NCI-H1105 (cell line): ENCODE measurements at regions not wholly inside any gene's neighbourhood (a gene's known extent, or its start where the extent isn't known, plus 50 kb on each side); places are given as distances from the start of the nearest gene placed in this dataset.

Source experiments
- DNase-seq: peaks from one replicate; lab custom pipeline; 2025; lab: John Stamatoyannopoulos, UW

DNA sequence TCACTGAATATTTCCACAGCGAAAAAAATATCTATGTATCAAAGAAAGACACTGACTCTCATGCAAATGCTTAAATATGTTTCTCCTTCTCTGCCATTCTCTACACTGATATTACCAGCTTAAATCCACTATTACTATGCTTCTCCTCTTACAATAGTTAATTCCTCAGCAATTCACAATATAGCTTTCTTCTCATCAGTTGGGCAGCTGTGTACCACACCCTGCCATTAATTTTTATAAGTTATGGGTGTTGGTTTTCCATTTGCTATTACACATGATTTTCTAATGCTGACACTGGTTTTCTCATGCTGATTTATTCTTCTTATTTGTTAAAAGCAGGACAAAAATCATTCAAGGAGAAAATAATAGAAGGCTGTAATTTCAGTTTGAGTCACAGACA is 251.8 kb downstream of the TBX15 start:
- no peak for DNase-seq

DNA sequence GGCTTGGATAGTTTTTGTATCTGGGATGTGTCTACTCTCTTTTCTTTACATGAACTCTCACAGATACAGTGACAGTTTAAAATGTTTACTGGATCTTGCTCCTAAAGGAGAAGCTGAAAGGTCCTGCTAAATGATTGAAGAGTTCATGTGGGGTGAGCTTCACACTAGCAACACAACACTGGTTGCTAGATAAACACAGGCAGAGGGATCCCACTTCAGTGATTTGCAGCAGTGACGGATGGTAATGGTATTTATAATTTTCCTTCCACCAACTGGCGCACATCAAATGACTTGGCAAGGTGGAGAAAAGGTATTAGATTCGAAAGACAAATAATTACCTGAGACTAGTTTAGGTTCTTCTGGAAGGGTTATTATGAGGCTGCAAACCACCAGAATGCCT is 270.2 kb downstream of the TBX15 start:
- DNase-seq, result no peak

DNA sequence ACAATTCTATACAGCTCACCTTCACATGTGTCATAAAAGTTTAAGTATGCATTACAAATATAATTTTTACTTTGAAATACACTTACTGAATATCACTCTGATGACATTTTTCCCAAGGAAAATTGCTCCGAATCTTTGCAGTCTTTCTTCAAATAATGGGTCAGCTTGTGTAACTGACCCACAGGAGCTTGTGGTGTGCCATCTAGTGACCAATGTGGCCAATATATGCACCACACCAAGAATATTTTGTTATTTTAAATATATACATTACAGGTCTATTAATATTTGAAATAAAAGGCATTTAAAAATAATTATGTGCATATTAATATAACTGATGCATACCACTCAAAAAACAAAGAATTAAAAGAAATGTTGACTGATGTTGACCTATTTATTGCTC is 271.4 kb downstream of the TBX15 start:
- no peak for DNase-seq

DNA sequence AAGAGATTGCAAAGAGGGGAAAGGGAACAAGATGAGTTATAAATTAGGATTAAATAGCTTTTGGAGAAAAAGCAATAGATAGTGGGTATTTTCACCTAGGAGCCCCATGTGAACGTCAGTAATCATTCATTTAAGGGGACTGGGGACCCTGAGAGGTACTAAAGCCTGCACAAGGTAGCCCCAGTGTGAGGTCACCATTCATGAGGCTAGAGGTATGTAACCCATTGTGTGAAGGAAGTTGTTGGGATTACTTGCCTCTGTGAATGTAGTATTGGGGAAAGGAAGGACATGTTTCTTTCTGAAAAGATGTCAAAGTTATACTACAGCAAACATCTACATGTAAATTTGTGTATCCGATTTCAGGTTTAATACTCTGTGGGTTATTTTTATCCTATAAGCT is 276.8 kb downstream of the TBX15 start:
- DNase-seq, result no peak

DNA sequence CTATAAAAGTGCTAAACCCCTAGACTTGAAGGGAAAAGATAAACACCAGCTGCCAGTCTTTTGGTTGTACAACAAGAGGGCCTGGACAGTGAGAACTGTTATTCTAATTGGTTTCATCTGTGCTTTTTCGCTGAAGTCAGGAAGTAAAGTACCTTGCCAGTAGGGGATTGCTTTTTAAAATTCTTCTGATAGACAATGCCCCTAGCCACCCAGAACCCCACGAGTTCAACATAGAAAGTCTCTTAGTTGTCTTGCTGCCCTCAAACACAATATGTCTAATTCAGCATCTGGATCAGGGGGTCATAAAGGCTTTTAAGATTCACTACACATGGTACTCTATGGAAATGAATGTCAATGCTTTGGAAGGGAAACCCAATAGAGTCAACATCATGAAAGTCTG is 289.2 kb downstream of the TBX15 start:
- no peak for DNase-seq

DNA sequence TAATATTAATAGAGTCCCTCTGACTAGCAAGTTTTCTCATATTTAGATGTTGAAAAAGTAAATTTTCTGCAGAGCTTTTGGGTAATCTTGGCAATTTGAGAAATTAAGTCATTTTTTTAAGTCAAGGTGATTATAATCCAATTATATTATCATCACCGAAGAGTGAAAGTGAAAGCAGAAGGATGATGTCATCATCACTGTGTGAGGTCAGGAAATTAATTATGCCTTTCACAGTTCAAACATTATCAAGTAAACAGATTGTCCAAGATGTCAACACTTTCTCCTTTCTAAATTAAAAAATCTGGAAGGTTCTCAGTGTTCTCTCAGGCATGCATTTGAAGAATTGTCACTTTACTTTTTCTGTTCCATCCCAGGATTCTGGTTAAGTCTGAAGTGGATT is 296.0 kb downstream of the TBX15 start:
- no peak for DNase-seq

DNA sequence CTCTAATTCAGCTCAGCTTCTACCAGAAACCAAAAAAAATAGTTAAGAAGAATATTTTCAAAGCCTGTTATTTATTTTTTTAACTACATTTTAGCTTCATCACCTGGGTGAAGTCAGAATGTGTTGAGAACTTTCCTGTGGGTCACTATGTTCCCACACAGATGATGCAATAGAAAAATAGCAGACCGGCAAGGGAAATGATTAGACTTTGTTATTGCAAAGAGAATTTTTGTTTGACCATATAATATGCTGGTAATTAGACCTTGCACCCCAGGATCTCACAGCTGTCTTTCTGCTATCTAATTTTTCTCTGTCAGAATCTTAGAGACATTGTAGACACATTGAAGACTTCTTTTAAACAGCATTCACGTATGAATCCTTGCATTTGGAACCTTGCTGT is 299.3 kb downstream of the TBX15 start:
- no peak for DNase-seq

DNA sequence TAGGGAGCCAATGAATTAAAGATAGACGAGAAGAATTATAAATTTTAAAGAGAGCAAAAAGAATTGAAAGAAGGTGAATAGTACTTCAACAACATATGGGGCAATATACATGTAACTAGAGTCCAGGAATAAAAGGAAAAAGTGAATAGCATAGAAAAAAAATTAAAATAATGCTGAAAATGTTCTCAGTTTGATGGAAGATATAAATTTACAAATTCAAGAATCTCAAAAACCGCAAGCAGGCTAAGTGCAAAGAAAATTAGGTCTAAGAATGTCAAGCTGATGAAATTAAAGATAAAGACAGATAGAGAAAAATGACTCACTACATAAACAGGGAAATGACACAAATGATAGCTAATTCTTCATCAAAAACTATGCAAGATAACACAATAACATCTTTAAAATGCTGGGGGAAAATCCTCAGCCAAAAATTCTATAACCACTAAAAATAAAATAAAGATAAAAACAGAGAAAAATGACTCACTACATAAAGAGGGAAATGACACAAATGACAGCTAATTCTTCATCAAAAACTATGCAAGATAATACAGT is 326.3 kb downstream of the TBX15 start:
- no peak for DNase-seq

DNA sequence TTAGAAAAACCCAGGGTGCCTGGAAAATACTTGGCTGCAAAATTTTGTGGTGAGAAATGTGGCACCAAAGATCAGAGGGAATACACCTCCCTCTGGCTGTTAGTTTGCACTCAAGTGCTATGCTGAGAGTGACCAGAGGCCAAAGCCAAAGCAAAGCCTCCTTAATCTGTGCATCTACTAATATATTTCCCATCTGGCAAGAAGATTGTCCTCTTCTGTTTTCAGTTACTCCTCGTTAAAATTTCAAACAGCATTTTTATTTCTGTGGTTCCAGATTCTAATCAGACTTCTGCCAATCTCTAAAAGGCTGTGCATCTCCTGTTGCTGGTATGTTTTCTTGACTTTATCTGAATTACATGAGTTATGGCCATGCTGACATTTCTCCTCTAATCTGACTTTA is 327.4 kb downstream of the TBX15 start:
- no peak for DNase-seq

DNA sequence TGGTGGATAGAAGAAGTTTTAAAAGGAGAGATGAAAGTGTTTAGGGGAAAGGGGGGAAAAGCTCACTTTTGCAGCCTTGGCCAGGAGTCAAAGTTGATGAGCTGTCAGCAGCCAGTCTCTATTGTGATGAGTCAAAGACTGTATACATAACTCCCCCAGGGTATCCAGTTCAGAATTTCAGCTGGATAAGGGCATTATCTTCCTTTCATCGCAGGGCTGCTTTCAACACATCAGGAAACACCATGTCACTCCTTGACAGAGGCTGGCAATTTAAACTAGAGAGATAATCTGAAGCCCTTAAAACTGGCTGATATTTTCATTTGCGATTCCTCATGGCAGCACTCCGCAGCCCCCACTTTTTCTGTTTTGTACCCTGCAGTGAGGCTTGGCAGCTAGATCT is 328.5 kb downstream of the TBX15 start:
- no peak for DNase-seq

DNA sequence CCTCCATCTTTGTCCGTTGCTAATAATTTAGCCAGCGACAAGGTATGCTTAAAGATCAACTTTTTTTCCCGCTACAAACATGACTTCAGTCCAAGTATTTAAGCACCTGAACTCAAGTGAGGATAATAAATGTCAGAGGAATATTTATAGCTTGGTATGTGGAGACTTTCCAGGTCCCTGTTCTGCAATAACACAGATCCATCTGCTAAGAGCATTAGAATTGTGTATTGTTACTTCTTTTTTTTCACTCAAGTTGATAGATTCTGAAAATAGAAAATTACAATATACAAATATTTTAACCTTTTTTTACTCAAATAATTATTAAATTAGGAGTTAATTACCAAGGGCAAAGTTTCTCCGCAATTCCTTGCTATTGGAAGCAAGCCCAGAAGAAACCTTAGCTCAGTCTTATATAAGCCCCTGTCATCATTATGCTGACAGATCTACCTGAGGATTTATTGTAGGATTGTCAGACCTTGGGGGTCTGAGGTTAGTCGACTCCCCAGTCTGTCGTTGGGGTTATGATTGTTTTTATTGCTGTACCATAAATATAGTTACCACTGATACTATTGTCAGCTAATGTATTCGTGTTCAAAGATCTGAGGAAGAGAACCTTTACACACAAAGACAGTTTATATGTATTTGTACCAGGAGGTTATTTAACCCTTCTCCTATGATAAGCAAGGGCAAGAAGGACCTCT is 337.9 kb downstream of the TBX15 start:
- no peak for DNase-seq

DNA sequence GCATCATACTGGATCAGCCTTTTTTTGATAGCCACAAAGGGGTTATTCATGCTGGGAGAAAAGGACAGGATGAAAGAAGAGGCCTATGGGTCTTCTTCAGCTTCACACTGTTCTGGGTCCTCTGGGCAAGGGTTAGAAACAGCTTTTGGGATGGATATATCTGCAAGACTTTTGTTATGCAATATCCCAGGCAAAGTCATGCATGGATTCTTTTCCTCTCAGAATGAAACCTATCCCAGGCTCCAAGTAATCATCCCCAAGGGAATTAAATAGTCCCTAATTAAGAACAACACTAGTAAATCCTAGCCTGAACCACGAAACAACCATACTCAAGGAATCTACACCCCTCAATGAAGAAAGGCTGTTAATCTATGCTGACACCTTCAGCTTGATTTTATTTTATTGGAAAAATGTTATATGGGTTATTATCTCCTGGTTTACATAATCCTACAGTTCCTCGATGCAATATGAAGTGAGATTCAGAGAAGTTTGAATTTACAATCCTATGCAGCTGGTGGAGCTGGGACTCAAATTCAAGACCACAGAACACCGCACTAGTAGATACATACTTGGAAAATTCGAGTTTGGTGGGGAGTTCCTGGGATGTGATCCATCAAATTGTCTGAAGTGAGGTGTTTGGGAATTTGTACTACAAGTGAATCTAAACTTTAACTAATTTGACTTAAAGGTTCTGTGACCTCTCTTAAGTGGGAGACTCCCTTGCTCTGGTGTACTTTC is 338.6 kb downstream of the TBX15 start:
- no peak for DNase-seq

DNA sequence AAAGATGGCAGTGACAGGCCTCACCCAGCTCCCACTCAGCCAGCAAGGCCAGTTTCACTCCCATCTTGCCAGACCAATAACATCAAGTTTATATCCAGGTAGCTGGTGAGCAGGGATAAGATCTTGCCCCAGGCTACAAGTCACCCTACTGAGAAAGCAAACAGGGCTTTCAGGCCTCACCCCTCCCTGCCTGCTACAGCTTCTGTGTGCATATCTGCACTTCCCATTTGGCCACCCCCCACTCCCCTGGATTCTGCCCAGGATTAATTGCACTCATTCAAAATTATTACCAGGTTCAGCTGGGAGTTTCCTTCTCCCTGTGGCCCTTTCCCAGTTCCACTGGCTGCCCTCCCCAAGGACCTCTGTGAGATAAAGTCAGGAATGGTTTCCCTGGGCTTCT is 352.1 kb downstream of the TBX15 start:
- no peak for DNase-seq

DNA sequence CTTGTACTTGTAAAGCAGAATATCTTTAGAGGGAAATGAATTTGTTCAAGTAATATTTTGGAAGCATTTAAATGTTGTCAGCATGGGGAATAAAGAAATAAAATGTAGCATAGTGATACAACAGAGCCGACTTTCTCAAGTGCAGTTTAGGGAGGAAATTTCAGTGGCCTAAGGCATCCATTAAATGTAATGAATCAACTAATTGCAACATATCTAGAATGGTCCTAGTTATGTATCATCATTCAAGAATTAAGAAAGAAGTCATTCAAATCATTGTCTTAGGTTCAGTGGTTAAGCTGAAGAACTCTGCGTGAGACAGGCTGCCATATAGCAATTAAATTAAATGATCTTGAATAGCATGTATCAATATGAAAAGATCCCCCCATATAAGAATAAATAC is 360.7 kb downstream of the TBX15 start:
- DNase-seq, result no peak

DNA sequence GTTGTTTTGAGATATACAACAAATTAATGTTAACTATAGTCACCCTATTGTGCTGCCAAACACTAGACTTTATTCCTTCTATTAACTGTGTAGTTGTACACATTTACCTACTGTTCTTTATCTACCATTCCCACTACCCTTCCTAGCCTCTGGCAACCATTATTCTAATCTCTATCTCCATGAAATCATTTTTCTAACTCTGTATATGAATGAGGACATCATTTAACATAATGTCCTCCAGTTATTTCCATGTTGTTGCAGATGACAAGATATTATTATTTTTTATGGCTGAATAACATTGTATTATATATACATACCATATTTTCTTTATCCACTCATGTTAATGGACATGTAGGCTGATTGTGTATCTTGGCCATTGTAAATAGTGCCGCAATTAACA is 366.3 kb downstream of the TBX15 start:
- no peak for DNase-seq

DNA sequence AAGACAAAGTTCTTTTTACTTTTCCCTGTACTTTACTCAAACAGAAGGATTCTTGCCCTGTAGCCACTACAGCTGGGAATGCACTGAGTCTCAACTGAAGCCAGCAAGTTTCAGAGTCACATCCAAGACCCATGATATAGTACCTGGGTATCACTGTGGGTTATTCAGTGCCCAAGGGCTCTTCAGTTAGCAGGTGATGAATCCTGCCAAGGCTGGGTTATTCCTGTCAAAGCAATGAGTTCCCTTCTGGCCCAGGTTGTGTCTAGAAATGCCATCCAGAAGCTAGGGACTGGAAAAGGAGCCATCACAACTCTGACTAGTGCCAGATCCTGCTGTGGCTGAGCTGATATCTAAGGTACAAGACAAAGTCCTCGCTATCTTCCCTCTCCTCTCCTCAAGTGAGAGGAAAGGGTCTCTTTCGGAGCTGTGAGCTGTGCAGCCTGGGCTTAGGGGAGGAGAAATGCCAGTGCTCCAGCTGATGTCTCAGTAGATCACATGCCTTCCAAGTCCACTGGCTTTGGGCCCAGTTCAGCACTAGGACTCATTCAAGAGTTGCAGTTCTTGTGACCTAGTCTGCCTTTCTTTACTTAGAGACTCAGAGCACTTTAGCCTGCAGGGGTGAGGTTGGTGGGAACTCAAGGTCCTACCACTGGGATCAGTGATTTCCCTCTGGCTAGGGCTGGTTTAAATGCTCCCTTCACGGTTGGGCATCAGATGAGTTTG is 369.4 kb downstream of the TBX15 start:
- no peak for DNase-seq

DNA sequence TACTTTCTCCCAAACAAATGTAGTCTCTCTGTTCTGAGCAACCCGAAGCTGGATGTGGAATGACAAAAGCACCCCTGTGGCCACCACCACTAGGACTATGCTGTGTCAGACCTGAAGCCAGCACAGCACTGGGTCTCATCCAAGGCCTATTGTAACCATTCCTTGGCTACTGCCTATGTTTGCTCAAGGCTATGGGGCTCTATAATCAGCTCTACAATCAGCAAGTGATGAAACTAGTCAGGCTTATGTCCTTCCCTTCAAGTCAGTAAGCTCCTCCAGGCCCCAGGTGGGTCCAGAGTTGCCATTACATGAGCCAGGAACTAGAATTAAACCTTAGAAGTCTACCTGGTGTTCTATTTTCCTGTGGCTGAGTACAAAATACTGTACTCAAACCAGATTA is 370.2 kb downstream of the TBX15 start:
- no peak for DNase-seq

DNA sequence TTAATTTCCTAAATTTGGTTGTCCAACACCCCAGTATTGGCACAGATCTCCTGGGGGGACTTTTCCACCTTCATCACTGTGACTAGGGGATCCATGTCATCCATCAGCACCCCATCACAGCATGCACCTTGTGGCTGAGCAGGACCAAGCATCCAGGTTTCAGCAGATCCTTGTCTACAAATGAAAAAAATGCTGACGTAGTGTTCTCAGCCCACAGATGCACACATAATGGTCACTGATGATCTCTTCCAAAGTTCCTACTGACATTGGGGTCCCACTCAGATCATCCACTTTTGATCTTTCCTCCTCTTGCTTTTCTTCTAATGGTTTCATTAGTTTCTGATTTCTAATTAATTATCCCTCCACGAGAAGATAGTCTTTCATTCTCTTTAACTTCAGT is 373.1 kb downstream of the TBX15 start:
- DNase-seq, result no peak

DNA sequence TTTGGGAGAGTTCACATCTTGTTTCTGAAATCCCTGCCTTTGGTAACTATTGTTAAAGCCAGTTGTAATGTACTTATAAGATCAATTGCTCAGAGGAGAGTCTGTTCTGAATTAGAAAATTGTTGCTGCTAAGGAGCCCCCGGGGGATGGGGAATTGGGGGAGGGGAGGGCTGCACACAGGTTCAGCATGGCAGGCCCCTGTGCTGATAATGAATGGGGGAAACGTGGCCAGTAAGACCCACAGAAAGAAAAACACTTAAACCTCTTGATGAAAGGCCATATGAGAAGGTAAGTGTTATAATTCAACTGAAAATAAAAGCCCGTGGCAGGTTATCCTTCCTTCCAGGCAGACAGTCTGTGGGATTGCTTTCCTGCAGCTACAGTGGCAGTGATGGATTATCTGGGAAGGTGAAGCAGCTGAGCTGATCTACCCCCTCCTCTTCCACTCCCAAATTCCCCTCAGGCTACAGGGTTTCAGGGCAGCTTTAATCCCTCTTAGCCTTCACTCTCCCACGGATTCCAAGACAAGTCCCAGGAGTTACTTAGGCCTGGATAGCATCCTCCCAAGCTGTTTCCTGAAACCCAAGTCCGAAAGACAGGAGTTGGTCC is 398.8 kb downstream of the TBX15 start:
- DNase-seq, result no peak

DNA sequence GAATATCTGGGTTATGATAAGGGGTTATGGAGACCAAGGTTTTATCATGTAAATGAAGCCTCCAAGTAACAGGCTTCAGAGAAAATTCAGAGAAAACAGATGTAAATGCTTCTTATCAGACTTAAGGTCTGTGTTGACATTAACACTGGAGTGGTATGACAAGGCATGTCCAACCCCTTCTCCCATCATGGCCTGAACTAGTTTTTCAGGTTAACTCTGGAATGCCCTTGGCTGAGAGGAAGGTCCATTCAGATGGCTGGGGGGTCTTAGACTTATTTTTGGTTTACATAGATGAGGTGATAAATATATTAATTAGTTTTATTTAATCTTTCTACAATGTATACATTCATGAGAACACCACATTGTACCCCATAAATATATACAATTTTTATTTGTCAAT is 399.6 kb downstream of the TBX15 start:
- no peak for DNase-seq

DNA sequence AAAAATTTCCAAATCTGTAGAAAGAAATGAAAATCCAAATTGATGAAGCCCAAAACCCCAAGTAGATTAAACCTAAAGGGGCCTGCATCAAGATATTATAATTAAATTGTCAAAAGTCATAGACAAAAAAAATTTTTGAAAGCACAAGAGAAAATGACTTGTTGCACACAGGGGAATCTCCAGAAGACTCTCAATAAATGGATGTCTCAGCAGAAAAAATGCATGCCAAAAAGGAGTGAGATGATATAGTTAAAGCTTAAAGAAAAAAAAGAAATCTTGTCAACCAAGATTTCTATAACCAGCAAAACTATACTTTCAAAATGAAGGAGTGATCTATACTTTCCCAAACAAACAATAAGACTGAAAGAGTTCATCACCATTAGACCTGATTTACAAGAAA is 393.2 kb upstream of the SPAG17 start:
- no peak for DNase-seq

DNA sequence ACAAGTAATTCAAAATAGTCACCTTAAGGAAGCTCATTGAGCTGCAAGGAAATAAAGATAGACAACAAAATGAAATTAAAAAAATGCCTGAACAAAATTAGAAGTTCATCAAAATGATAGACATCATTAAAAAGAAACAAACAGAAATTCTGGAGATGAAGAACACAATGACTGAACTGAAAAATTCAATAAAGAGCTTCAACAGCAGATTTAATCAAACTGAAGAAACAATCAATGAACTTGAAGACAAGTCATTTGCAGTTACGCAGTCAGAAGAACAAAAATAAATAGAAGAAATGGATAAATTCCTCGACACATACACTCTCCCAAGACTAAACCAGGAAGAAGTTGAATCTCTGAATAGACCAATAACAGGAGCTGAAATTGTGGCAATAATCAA is 390.0 kb upstream of the SPAG17 start:
- no peak for DNase-seq
